Activated T-cell treated with anti-CD3 and anti-CD28 coated beads, Interleukin-2, amount 50 U/mL, for 4 hours (primary cell): ENCODE measurements at regions not wholly inside any gene's neighbourhood (a gene's known extent, or its start where the extent isn't known, plus 50 kb on each side); places are given as distances from the start of the nearest gene placed in this dataset.

ENCODE experiments used
- ATAC-seq, 2 donors: fragments of 200-7000 bp; cut with Tn5 transposase; one replicate each; pipeline ENCODE4 v1.10.0; 2021
- DNase-seq: peaks from one replicate; pipeline ENCODE4 v3.0.0-alpha.2; 2020
- H3K27me3 Mint-ChIP-seq: one replicate; pipeline ENCODE4 v1.8.0; 2021; ENCODE audit warnings: low read depth, mixed read lengths
- H3K36me3 Mint-ChIP-seq: one replicate; pipeline ENCODE4 v1.8.0; 2022; ENCODE audit warnings: mixed read lengths; ENCODE audit not compliant: insufficient read depth
- H3K4me1 Mint-ChIP-seq: one replicate; pipeline ENCODE4 v1.8.0; 2021; ENCODE audit warnings: low read depth, mixed read lengths
- H3K4me3 Mint-ChIP-seq: one replicate; pipeline ENCODE4 v1.8.0; 2021; ENCODE audit warnings: mild to moderate bottlenecking, moderate library complexity, mixed read lengths
- H3K9me3 Mint-ChIP-seq: one replicate; pipeline ENCODE4 v1.8.0; 2021; ENCODE audit warnings: mixed read lengths

DNA sequence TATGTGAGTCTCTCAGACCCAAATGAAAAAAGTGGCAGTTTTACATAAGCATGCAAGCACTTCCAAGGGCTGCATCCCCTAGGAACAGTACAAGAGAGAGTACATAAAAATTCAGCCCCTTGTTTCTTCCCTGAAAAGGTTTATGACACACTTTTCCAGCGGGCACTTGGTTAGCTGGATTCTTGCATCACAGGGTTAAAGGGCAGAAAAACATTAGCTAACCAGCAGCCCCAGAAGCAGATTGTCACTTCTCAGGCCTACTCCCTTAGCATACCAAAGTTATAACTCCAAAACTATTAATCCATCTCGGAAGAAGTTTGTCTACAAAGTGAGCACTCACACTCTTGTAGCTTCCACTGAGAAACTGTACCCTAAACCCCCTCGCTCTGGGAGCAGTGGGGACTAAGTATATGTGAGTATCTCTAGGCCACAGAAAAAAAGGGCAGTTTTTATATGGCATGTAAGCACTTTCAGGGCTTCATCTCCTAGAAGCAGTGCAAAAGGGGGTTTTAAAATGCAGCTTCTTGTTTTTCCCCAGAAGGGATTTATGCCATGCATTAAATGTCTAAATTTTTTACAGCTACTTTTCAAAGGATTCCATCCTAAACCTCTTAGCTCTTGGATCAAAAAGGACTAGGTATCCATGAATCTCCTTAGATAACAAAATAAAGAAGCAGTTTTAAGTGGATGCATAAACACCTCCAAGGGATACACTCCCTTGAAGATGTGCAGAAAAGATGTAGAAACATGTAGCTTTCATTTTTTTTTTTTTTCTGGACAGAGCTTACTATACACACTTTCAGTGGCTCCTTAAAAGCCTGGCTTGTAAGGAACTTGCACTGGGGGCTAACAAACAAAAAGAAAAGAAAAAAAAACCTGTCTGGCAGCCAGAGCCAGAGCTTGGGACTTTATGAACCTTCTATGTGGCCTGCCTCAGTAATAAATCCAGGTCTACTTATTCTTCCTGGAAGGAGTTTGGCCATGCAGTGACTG is 956.7 kb downstream of the CCSER2 start:
- DNase-seq (no peak), ATAC-seq (no peak)
- H3K4me3 Mint-ChIP-seq, result no peak overlapping the region
- peaks cover 17% of the 10 kb centered on the region for H3K9me3 Mint-ChIP-seq
- H3K27me3 Mint-ChIP-seq, result no peaks in the 10 kb centered on the region
- H3K36me3 Mint-ChIP-seq, result no peaks in the 10 kb centered on the region
- no peaks in the 10 kb centered on the region for H3K4me1 Mint-ChIP-seq

DNA sequence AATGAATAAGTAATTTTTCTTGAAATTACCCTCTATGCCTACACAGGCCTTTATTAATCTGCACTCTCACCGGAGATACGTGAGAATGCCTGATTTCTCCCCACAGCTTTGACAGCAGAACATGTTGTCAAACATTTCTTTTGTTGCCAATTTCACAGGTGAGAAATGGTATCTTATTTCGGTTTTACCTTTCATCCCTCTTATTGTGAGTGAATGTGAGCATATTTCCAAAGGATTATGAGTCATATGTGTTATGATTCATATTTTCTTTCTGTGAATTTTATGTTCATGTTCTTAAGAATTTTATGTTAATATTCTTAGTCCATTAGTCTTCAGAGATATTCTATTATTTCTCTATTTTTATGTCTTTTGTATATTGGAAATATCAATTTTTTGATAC is 965.1 kb downstream of the CCSER2 start:
- H3K36me3 Mint-ChIP-seq, result no peaks in the 10 kb centered on the region
- peaks cover 8% of the 10 kb centered on the region for H3K9me3 Mint-ChIP-seq
- H3K4me1 Mint-ChIP-seq, result no peaks in the 10 kb centered on the region
- no peaks in the 10 kb centered on the region for H3K27me3 Mint-ChIP-seq
- ATAC-seq (no peak), DNase-seq (no peak)
- H3K4me3 Mint-ChIP-seq, result no peak overlapping the region

GRCh38 chr10:85311613-85312337 is 983.4 kb downstream of the CCSER2 start:
- Mint-ChIP-seq H3K27me3 (no peaks in the 10 kb centered on the region), H3K4me3 (no peak overlapping the region), H3K4me1 (no peaks in the 10 kb centered on the region), H3K9me3 (no peaks in the 10 kb centered on the region), H3K36me3 (no peaks in the 10 kb centered on the region)
- DNase-seq (no peak), ATAC-seq (no peak)

DNA sequence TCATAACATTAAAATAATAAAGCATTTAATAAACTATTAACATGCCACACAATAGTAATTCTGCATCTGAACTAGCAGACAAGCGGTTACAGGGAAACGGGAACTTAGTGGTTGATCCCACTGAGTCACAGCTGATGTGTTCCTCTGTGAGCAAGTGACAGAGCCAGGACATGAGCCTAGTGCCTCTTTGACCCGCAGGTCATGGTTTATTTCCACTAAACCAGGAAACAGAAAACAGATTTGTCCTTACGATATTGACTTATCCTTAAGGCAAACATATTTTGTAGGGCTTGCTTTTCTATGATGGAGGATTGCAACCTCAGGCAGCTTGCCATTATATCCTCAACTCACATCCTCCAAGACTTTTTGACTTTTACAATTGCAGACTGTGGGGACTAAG is 987.3 kb downstream of the CCSER2 start:
- no peak for ATAC-seq
- H3K27me3 Mint-ChIP-seq, result no peaks in the 10 kb centered on the region
- no peaks in the 10 kb centered on the region for H3K9me3 Mint-ChIP-seq
- DNase-seq, result no peak
- H3K4me3 Mint-ChIP-seq, result no peak overlapping the region
- H3K4me1 Mint-ChIP-seq, result no peaks in the 10 kb centered on the region
- no peaks in the 10 kb centered on the region for H3K36me3 Mint-ChIP-seq

GRCh38 chr10:85316276-85316675 is 987.9 kb downstream of the CCSER2 start:
- no peak overlapping the region for H3K4me3 Mint-ChIP-seq
- no peak for DNase-seq
- ATAC-seq, result no peak
- H3K36me3 Mint-ChIP-seq, result no peaks in the 10 kb centered on the region
- H3K9me3 Mint-ChIP-seq, result no peaks in the 10 kb centered on the region
- no peaks in the 10 kb centered on the region for H3K27me3 Mint-ChIP-seq
- no peaks in the 10 kb centered on the region for H3K4me1 Mint-ChIP-seq

DNA sequence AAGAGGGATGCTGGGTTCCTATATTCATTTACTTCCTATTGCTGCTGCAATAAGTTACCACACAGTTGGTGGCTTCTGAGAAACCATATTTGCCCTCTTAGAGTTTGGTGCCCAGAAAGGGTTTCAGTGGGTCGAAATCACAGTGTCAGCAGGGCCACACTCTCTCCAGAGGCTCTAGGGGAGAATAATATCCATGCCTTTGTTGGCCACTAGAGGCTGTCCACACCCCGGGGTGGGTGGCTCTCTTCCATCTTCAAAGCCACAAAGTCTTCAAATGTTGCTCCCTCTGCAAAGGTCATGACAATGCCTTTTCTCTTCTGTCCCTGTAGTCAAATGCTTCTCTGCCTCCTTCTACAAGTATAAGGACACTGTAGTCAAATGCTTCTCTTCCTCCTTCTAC is 989.4 kb downstream of the CCSER2 start:
- DNase-seq (no peak), ATAC-seq (no peak)
- H3K9me3 Mint-ChIP-seq, result no peaks in the 10 kb centered on the region
- no peaks in the 10 kb centered on the region for H3K36me3 Mint-ChIP-seq
- no peak overlapping the region for H3K4me3 Mint-ChIP-seq
- no peaks in the 10 kb centered on the region for H3K27me3 Mint-ChIP-seq
- no peaks in the 10 kb centered on the region for H3K4me1 Mint-ChIP-seq

DNA sequence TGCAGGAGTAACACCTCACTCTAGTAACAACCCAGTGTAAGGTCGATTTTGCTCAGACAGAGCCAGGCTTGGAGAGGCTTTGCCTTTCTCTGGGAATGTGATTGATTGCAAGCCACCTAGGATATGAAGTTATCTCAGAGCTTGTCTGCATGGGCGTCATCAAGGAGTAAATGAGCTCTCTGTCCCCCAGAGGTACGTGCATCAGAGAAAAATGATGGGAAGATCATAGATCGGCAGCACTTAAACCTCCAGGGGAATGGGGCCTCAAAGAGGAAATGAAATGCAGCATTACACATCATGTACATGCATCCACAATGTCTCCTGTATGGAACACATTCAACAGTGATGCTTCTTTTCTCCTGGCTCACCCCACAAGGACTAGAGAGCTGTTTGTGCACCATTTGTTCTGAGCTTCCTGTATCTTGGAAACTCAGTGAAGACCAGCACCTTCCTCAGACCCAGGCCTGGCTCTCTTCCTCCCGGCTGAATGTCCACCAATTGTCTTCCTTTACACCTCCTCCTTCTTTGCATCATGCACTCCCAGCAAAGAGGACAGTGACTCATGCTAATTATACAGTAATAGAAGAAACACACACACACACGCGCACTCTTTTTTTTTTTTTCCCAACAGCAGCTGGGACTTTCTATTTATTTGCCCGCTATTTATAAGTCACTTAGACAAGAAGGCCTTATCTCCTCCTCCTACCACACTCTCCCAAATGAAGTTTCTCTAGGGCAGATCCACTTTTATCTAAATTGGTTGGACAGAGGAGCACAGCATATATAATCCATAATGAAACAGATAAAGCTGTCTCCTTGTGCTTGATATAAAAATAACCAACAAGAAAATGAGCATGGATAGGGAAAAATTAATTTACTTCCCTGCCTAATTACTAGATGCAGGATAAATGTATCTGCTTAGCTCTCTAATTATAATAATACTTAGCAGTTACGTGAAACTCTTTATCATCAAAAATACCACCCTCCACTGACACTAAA is 990.7 kb downstream of the CCSER2 start:
- Mint-ChIP-seq H3K4me1 (no peaks in the 10 kb centered on the region), H3K36me3 (no peaks in the 10 kb centered on the region), H3K9me3 (no peaks in the 10 kb centered on the region), H3K27me3 (no peaks in the 10 kb centered on the region), H3K4me3 (no peak overlapping the region)
- ATAC-seq (no peak), DNase-seq (no peak)

DNA sequence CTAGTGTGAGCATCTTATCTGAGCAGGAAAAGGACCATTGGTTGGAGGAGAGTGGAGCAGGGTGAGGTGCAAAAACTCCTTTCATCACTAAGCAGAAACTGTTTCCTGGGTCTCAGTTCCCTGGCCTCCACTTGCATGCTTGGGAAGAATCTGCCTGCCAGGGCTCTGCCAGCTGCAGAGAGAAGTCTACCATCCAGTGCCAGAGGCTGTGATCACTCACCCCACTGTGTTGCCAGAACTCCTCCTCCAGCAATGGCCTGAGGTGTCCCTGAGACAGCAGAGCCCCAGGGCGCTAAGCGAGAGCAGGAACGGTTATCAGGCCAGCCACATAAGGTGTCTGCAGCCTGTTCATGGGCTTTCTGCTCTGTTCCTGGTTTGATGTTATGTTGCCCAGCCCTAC is 991.4 kb downstream of the CCSER2 start:
- Mint-ChIP-seq H3K4me1 (no peaks in the 10 kb centered on the region), H3K9me3 (no peaks in the 10 kb centered on the region), H3K36me3 (no peaks in the 10 kb centered on the region), H3K27me3 (no peaks in the 10 kb centered on the region), H3K4me3 (no peak overlapping the region)
- no peak for DNase-seq
- no peak for ATAC-seq

- Mint-ChIP-seq H3K4me1 (no peaks in the 10 kb centered on the region), H3K36me3 (no peaks in the 10 kb centered on the region), H3K9me3 (no peaks in the 10 kb centered on the region), H3K4me3 (no peak overlapping the region), H3K27me3 (peaks cover 5% of the 10 kb centered on the region)
- no peak for DNase-seq
- no peak for ATAC-seq
These were observed 1005.2 kb downstream of the CCSER2 start for GRCh38 chr10:85333594-85333993.

DNA sequence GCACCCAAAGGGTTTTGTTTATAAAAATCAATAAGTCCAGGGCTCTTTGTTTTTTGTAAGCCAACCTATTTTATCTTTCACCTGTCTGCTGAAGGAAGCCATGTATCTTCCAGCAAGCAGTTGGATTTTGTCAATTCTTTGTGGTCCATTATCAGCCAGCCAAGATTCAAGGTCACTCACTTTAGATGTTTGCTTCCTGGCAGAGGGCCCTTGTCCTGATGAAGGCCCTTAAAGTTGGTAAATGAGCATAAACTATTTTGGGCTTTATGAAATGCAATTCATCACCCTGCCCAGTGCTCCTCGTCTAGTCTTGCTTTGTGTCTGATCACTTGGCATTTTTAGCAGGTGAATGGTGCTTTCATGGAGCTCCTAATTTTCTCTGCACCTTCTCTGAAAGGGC is 1004.2 kb downstream of the GRID1 start:
- no peaks in the 10 kb centered on the region for H3K9me3 Mint-ChIP-seq
- H3K4me1 Mint-ChIP-seq, result no peaks in the 10 kb centered on the region
- no peaks in the 10 kb centered on the region for H3K36me3 Mint-ChIP-seq
- H3K27me3 Mint-ChIP-seq, result no peaks in the 10 kb centered on the region
- no peak for ATAC-seq
- no peak overlapping the region for H3K4me3 Mint-ChIP-seq
- DNase-seq, result no peak

GRCh38 chr10:85377029-85377806 is 989.4 kb downstream of the GRID1 start:
- peaks cover 5% of the 10 kb centered on the region for H3K27me3 Mint-ChIP-seq
- H3K9me3 Mint-ChIP-seq, result no peaks in the 10 kb centered on the region
- H3K4me3 Mint-ChIP-seq, result no peak overlapping the region
- ATAC-seq (no peak), DNase-seq (no peak)
- no peaks in the 10 kb centered on the region for H3K36me3 Mint-ChIP-seq
- H3K4me1 Mint-ChIP-seq, result no peaks in the 10 kb centered on the region

DNA sequence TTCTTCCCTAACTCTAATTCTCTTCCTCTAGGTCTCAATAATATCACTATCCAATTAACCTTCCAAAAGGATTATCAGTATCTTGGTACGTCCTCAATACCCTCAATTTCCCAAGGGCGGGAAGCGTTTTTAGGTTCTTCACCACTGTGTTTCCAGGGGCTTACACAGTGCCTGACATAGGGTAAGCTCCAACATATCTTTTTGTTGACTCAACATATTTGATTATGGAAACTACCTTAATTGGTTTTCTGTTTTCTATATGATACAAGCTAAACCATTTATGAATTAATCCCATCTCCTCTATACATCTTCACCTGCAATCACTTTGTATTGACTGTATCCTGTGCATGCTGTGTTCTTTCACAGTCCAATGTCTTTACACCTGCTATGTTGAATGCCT is 987.3 kb downstream of the GRID1 start:
- H3K4me3 Mint-ChIP-seq, result no peak overlapping the region
- H3K9me3 Mint-ChIP-seq, result no peaks in the 10 kb centered on the region
- H3K27me3 Mint-ChIP-seq, result peaks cover 5% of the 10 kb centered on the region
- ATAC-seq (no peak), DNase-seq (no peak)
- no peaks in the 10 kb centered on the region for H3K4me1 Mint-ChIP-seq
- H3K36me3 Mint-ChIP-seq, result no peaks in the 10 kb centered on the region

- Mint-ChIP-seq H3K4me1 (no peaks in the 10 kb centered on the region), H3K4me3 (no peak overlapping the region), H3K36me3 (no peaks in the 10 kb centered on the region), H3K9me3 (peaks cover 3% of the 10 kb centered on the region), H3K27me3 (no peaks in the 10 kb centered on the region)
- ATAC-seq, result no peak
- no peak for DNase-seq
These were observed 965.5 kb downstream of the GRID1 start for GRCh38 chr10:85400981-85401695.
